ENCODE measurements at regions not wholly inside any gene's neighbourhood (a gene's known extent, or its start where the extent isn't known, plus 50 kb on each side); places are given as distances from the start of the nearest gene placed in this dataset.

DNA sequence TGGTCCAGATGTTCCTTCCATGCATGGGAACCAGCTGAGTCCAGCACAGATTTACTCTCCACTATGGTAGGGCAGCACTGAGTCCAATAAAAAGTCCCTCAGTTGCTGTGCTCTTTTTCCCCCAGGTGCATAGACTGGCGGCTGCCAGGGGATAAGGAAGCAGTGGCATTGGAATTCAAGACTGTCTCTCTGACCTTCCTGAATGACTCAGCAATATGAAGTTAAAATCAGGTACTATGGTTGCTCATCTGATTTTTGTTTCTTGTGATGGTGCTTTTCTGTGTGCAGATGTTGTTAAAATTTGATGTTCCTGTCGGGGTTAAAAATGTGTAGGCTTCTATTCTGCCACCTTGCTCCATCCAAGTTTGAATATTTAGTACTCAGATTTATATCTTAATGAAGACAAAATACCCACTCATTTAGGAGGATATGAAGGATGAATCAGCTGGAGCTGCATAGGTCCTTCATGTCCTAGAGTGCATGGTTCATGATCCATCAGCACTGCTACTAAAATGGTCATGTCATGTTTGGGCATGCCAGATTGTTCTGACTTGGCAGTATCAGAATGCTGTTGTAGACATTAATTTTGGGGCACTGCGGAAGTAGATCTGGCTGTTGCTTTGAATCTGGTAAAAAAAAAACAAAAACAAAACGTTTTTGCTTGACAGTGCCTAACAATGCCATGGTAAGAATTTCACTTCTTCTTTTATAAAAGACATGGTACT is 321.2 kb upstream of the MAP3K7 start:
- Histone ChIP-seq H3K9me3 (ENCODE audit: control insufficient read depth in 4 of 4, low read length in 3 of 4) (no peaks in the 10 kb centered on the region), H3K27me3 (ENCODE audit: control insufficient read depth in 4 of 4, insufficient read depth in 4 of 4, low read length in 3 of 4) (no peaks in the 10 kb centered on the region), H3K27ac (ENCODE audit: low read depth in 1 of 2, low read length in 2 of 2) (no peak overlapping the region), H3K9ac (ENCODE audit: low read depth in 1 of 2, low read length in 2 of 2) (no peak overlapping the region), H3K4me3 (ENCODE audit: low read depth in 1 of 3, low read length in 3 of 3) (no peak overlapping the region), H3K36me3 (ENCODE audit: control insufficient read depth in 4 of 4, insufficient read depth in 3 of 4, low read depth in 1 of 4, low read length in 3 of 4) (no peaks in the 10 kb centered on the region), H3K4me1 (ENCODE audit: control insufficient read depth in 4 of 4, insufficient read depth in 4 of 4, low read length in 3 of 4) (no peaks in the 10 kb centered on the region)
- TF ChIP-seq GABPA (IDR thresholded peaks at IDR 0.05 in 1 of 2, conservative IDR thresholded peaks at IDR 0.05 in 1 of 2) = no peak
- TF ChIP-seq, protein P1, sequence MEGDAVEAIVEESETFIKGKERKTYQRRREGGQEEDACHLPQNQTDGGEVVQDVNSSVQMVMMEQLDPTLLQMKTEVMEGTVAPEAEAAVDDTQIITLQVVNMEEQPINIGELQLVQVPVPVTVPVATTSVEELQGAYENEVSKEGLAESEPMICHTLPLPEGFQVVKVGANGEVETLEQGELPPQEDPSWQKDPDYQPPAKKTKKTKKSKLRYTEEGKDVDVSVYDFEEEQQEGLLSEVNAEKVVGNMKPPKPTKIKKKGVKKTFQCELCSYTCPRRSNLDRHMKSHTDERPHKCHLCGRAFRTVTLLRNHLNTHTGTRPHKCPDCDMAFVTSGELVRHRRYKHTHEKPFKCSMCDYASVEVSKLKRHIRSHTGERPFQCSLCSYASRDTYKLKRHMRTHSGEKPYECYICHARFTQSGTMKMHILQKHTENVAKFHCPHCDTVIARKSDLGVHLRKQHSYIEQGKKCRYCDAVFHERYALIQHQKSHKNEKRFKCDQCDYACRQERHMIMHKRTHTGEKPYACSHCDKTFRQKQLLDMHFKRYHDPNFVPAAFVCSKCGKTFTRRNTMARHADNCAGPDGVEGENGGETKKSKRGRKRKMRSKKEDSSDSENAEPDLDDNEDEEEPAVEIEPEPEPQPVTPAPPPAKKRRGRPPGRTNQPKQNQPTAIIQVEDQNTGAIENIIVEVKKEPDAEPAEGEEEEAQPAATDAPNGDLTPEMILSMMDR (IDR thresholded peaks at IDR 0.05; ENCODE audit: low read depth, low read length, missing input control) = no peak
- TF ChIP-seq FOXA1 (IDR thresholded peaks at IDR 0.05) = no peak
- no peak for TF ChIP-seq SP1 (IDR thresholded peaks at IDR 0.05)
- no peak for TF ChIP-seq YY1 (IDR thresholded peaks at IDR 0.05)
- no peak for TF ChIP-seq NR2F2 (IDR thresholded peaks at IDR 0.05)
- no peak for TF ChIP-seq RAD21 (IDR thresholded peaks at IDR 0.05)
- no peak for TF ChIP-seq JUND (IDR thresholded peaks at IDR 0.05)
- TF ChIP-seq EGR1 (IDR thresholded peaks at IDR 0.05; ENCODE audit: low read depth in 2 of 2) = no peak
- TF ChIP-seq TAF1 (conservative IDR thresholded peaks at IDR 0.05) = no peak
- no peak for TF ChIP-seq HNF4G (IDR thresholded peaks at IDR 0.05)
- TF ChIP-seq RXRA (IDR thresholded peaks at IDR 0.05) = no peak
- TF ChIP-seq, protein P2, sequence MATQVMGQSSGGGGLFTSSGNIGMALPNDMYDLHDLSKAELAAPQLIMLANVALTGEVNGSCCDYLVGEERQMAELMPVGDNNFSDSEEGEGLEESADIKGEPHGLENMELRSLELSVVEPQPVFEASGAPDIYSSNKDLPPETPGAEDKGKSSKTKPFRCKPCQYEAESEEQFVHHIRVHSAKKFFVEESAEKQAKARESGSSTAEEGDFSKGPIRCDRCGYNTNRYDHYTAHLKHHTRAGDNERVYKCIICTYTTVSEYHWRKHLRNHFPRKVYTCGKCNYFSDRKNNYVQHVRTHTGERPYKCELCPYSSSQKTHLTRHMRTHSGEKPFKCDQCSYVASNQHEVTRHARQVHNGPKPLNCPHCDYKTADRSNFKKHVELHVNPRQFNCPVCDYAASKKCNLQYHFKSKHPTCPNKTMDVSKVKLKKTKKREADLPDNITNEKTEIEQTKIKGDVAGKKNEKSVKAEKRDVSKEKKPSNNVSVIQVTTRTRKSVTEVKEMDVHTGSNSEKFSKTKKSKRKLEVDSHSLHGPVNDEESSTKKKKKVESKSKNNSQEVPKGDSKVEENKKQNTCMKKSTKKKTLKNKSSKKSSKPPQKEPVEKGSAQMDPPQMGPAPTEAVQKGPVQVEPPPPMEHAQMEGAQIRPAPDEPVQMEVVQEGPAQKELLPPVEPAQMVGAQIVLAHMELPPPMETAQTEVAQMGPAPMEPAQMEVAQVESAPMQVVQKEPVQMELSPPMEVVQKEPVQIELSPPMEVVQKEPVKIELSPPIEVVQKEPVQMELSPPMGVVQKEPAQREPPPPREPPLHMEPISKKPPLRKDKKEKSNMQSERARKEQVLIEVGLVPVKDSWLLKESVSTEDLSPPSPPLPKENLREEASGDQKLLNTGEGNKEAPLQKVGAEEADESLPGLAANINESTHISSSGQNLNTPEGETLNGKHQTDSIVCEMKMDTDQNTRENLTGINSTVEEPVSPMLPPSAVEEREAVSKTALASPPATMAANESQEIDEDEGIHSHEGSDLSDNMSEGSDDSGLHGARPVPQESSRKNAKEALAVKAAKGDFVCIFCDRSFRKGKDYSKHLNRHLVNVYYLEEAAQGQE (IDR thresholded peaks at IDR 0.05) = no peak
- no peak for TF ChIP-seq HNF4A (conservative IDR thresholded peaks at IDR 0.05)
- no peak for TF ChIP-seq FOXA2 (IDR thresholded peaks at IDR 0.05)
- TF ChIP-seq, protein P3, sequence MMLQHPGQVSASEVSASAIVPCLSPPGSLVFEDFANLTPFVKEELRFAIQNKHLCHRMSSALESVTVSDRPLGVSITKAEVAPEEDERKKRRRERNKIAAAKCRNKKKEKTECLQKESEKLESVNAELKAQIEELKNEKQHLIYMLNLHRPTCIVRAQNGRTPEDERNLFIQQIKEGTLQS (IDR thresholded peaks at IDR 0.05) = no peak
- TF ChIP-seq, protein P4, sequence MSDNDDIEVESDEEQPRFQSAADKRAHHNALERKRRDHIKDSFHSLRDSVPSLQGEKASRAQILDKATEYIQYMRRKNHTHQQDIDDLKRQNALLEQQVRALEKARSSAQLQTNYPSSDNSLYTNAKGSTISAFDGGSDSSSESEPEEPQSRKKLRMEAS (IDR thresholded peaks at IDR 0.05) = no peak
- TF ChIP-seq, protein P5, sequence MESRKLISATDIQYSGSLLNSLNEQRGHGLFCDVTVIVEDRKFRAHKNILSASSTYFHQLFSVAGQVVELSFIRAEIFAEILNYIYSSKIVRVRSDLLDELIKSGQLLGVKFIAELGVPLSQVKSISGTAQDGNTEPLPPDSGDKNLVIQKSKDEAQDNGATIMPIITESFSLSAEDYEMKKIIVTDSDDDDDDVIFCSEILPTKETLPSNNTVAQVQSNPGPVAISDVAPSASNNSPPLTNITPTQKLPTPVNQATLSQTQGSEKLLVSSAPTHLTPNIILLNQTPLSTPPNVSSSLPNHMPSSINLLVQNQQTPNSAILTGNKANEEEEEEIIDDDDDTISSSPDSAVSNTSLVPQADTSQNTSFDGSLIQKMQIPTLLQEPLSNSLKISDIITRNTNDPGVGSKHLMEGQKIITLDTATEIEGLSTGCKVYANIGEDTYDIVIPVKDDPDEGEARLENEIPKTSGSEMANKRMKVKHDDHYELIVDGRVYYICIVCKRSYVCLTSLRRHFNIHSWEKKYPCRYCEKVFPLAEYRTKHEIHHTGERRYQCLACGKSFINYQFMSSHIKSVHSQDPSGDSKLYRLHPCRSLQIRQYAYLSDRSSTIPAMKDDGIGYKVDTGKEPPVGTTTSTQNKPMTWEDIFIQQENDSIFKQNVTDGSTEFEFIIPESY (IDR thresholded peaks at IDR 0.05) = no peak
- no peak for DNase-seq (ENCODE audit: low spot score)
- WGBS = 66% methylated on average over 4 of the region's 4 CpGs

Data from liver (tissue), 8 donors.